ENCODE measurements at regions not wholly inside any gene's neighbourhood (a gene's known extent, or its start where the extent isn't known, plus 50 kb on each side); places are given as distances from the start of the nearest gene placed in this dataset.

GRCh38 chr7:25759748-25760147, 392.2 kb upstream of the NFE2L3 start:
- intact Hi-C loops (cut with DNase I), result no loop called here
- ATAC-seq, result no peak
- DNase-seq (ENCODE audit: missing footprints), result no peak

- intact Hi-C loops (cut with DNase I), result no loop called here
- no peak for ATAC-seq
- DNase-seq (ENCODE audit: missing footprints), result no peak
Observed at GRCh38 chr7:25762511-25763462, 389.2 kb upstream of the NFE2L3 start.

DNA sequence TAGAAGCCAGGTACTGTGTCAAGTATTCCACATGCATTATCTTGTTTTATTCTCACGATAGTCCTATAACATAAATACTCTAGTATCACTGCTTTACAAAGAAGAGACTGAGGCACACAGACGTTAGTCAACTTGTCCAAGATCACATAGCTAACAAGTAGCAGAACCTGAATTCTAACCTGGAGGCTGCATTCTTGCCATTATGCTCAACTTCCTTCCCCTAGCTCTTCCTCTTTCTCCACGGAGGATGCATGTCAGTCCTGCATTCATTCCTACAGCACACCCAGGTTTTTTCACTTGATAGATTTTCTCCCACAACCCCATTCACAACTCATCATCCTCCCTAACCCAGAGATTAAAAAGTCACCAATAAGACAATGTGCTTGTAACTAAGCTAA, 388.5 kb upstream of the NFE2L3 start:
- no peak for ATAC-seq
- intact Hi-C loops (cut with DNase I), result no loop called here
- DNase-seq (ENCODE audit: missing footprints), result no peak

DNA sequence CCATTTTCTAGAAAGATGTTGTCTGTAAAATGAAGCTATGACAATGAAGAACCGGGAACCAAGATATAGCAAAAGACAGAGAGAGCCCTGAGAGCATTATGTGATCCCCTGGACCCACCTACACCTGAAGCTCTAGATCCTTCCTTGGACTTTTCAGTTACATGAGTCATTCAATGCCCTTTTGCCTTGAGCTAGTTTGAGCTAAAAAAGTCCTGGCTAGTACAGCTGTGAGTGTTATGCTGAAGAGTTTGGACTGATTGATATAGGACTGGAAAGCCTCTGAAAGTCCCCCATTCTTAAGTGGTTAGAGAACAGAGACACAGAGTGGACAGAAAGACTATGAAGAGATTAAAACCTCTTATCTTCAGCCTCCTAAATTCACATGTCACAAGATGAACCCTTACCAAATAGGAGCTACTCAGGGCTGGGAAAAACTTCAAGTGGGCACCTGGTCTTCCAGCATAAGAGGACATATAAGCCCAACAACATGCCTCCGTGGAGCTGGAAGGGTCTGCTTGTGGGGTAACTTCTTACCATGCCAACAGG, 386.8 kb upstream of the NFE2L3 start:
- intact Hi-C loops (cut with DNase I), result no loop called here
- DNase-seq (ENCODE audit: missing footprints) (no peak), ATAC-seq (no peak)

DNA sequence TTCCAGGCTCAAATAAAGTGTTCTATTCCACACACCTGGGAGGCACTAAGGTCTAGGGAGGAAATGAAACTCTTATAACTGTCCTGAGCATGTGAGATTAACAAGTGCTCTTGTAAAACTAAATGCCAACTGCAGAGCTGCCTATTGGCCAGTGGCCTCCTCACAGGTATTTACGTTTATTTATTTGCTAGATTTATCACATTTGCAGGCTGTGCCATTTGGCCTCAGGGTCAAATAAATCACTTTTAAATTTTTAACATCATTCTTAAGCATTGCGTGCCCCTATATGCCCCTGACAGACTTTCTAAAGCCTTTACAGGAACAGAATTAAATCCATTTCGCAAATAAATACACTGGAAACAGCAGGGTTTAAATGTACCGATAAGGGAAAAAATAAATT, 381.8 kb upstream of the NFE2L3 start:
- no peak for DNase-seq (ENCODE audit: missing footprints)
- intact Hi-C loops (cut with DNase I), result no loop called here
- ATAC-seq, result no peak

- ATAC-seq (no peak), DNase-seq (ENCODE audit: missing footprints) (no peak)
- intact Hi-C loops (cut with DNase I), result no loop called here
Observed at GRCh38 chr7:25770670-25771069, 381.3 kb upstream of the NFE2L3 start.

DNA sequence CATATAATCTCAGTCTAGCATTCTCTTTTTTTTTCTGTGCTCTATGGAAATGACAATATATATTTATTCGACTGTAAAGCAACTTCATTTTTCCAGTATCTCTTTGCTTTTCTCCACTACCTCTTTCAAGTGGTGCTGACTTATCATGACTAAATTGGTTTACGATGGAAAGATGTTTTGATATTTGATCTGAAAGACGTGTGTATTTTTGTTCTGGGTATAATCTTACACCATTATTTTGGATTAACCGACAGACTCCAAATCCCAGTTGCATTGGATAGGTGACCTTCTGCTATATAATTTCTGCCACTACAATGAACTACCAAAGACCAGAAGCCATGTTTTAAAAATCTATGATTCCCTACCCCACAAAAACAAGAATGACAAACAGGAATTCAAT, 380.5 kb upstream of the NFE2L3 start:
- intact Hi-C loops (cut with DNase I), result no loop called here
- no peak for DNase-seq (ENCODE audit: missing footprints)
- ATAC-seq, result no peak

DNA sequence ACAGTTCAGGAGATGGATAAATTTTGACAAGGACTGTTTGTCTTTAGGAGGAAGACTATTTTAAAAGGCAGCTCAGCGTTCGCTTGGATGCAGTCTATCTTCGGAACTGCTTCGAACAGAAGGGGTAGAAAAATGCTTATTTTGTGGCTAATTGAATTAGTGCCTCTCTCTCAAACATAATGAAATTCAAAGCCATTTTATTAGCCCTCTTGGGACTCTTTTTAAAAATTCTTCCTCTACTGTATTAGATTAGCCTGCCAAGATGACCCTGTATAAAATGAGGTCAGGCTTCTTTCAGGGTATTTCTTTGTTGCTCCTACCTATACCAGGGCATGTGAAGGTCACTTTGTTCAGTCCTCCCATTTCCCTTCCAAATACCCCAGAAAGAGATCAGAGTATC, 379.2 kb upstream of the NFE2L3 start:
- ATAC-seq (no peak), DNase-seq (ENCODE audit: missing footprints) (no peak)
- intact Hi-C loops (cut with DNase I), result no loop called here

- ATAC-seq, result no peak
Observed at GRCh38 chr7:25774675-25775074, 377.3 kb upstream of the NFE2L3 start.

DNA sequence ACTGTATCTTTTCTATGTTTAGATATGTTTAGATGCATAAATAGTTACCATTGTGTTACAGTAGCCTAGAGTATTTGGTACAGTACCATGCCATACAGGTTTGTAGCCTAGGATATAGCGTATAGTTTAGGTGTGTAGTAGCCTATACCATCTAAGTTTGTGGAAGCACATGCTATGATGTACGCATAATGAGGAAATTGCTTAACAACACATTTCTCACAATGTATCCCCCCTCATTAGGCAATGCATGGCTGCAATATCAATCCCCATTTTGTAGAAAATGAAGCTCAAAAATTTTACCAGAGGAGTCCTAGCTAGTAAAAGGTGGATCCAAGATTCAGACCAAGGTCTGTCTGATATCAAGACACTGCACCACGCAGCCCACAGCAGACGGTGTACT, 376.4 kb upstream of the NFE2L3 start:
- ATAC-seq, result peak; percentile 1
- intact Hi-C loops (cut with DNase I), result no loop called here
- DNase-seq (ENCODE audit: missing footprints), result no peak

More at GRCh38 chr7:25774675-25775074, 377.3 kb upstream of the NFE2L3 start:
- intact Hi-C loops (cut with DNase I), result no loop called here
- no peak for DNase-seq (ENCODE audit: missing footprints)

DNA sequence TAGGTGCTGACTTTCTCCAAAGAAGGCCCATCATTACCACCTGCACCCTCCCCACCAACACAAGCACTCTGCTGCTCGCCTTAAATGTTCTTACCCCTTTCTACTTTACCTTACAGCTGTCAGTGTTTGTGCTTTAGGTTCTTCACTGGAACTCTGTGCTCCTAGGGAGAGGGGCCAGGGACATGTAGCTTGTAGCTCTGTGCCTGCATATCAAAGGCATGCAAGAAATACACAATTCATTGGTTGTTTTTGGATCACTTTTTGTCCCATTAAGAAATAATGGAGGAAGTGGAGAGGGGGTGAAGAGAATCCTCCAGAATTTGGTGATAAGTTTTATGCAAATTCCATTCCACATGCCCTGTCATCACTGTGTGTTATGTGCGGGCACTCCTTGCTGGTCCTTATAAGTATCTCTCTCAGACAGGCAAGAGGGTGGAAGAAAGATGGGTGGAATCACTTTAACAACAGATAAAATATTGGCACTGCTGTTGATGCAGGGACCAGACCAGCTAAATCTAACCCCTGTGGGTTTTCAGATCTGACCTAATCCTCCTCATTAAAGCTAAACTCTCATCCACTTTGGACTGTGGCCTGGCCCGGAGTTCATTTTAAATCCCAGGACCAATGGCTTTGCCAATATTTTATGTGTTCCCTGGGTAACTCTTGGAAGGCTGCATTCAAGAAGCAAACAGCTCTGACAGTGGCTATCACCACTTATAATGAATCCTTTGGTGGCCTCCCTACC, 375.8 kb upstream of the NFE2L3 start:
- intact Hi-C loops (cut with DNase I), result no loop called here
- no peak for DNase-seq (ENCODE audit: missing footprints)
- ATAC-seq, result peak; percentile 92

DNA sequence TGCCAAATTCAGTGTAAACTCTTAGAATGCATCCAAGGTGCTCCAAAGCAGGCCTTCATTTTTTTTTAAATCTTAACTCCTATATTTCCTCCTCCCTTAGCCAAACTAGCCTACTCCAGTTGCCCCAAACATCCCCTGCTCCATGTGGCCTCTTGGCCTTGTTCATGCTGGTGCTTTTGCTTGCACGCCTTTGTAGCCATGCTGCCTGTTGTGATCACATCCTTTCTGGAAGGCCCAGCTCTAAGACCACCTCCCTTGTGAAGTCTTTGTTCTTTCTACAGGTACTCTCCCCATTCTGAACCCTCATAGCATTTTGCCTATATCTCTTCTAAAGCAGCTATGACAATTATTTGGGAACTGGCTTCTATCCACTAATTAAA, 375.3 kb upstream of the NFE2L3 start:
- intact Hi-C loops (cut with DNase I), result no loop called here
- peak; percentile 37 for ATAC-seq
- no peak for DNase-seq (ENCODE audit: missing footprints)

DNA sequence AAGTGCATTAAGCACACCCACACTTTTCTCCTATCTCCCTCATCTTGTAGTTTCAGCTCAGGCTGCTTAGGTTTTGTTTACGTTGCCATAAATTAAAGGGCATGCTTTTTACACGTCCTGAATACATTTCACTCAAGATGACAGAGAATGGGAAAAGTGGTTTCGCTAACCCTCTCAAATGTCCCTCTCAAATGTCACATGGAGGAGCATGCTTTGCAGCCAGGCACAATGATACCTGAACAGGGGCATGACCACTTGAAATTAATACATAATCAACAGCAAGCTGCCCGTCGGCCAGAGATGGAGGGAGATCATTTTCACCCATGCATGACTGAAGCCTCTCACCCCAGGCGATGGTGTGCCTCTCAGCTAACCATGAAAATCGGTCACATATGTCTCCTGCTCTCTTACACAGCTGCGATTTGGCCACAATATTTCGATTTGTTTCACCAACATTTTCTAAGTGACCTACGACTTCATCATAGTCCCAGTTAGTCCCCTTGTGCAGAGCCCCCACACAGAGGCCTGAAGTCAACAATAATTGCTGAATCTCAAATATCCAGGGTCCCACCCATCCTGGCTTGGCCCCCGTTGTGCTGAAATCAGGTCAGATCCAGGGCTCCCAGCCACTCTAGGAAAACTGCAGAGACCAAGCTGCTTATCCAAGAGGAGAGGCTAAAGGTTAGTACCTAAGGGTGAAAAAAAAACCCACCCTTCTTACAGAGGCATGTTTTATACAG, 373.9 kb upstream of the NFE2L3 start:
- intact Hi-C loops (cut with DNase I), result no loop called here
- no peak for DNase-seq (ENCODE audit: missing footprints)
- ATAC-seq, result no peak

DNA sequence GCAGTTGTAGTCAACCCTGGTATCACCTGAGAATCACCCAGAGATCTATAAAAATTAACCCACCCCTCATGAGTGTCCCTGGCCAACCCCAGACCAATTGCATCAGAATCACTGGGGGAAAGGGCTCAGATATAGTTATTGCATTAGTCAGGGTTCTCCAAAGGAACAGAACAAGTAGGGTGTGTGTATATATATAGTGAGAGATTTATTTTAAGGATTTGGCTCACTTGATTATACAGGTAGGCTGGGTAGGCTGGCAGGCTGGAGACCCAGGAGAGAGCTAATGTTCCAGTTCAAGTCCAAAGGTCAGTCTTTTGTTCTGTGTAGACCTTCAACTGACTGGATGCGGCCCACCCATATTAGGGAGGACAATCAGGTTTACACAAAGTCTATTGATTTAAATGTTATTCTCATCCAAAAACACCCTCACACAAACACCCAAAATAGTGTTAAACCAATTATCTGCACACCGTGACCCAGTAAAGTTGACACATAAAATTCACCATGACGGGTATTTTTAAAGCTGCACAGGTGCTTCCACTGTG, 372.9 kb upstream of the NFE2L3 start:
- intact Hi-C loops (cut with DNase I), result no loop called here
- ATAC-seq, result no peak
- no peak for DNase-seq (ENCODE audit: missing footprints)

DNA sequence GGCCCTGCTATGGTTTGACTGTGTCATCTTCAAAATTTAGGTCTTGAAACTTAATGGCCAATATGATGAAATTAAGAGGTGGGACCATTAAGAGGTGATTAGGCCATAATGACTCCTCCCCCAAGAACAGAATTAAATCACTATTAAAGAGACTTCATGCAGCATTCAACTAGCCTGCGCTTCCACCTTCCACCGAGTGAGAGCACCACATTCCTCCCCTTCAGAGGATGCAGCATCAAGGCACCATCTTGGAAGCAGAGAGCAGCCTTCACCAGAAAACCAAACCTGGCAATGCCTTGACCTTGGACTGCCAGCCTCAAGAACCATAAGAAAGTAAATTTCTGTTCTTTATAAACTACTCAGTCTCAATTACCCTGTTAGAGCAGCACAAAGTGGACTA, 371.1 kb upstream of the NFE2L3 start:
- intact Hi-C loops (cut with DNase I), result no loop called here
- DNase-seq (ENCODE audit: missing footprints) (no peak), ATAC-seq (no peak)

DNA sequence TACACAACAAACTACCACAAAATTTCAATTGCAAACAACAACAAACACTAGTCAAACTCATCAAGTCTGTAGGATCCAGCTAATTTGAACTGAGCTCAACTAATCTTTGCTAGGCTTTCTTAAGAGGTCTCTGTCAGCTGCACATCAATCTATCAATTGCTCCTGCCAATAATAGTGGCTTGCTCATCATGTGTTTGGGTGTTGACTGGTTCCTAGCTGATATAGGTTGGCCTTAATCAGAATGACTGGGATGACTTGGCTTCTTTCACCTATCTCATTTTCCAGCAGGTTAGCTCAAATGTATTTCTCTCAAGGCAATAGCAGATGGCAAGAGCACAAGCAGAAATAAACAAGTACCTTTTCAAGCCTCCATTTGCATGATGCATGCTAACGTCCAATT, 370.3 kb upstream of the NFE2L3 start:
- no peak for DNase-seq (ENCODE audit: missing footprints)
- intact Hi-C loops (cut with DNase I), result no loop called here
- no peak for ATAC-seq

DNA sequence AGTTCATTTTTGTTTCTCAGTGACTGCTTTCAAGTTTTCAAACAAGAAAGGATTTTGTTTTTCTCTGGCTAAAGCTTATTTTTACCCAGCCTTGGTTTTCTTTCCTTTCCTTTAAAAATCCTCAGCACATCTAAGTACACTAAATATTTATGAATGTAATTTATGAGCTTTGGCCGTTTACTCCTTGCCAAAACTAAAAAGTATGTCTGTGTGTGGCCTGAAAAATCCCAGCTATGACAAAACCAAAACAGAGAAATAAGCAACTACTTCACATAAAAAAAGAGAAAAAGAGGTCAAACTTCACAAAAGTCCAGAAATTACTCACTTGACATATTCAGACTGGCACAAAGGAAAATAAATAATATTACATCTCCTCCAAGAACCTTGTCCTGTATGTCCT, 365.1 kb upstream of the NFE2L3 start:
- intact Hi-C loops (cut with DNase I), result no loop called here
- no peak for ATAC-seq
- no peak for DNase-seq (ENCODE audit: missing footprints)

DNA sequence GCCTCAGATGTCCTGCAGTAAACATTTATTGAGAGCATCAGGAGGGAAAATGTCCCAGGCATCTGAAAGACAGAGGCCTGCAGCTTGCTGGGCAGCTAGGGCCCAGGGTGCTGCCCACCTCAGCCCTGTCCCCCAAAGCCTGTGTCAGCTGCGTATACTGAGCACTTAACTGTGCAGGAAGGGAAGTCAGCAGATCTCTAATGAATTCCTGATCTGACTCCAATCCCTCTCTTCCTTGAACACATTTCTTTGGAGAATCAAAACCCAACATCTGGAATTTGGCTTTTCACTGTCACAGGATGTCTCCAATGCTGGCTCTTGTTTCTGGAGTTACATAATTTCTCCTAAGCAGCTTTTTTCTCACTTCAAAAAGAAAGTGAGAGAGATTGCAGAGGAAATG, 364.7 kb upstream of the NFE2L3 start:
- ATAC-seq, result peak; percentile 78
- intact Hi-C loops (cut with DNase I), result no loop called here
- DNase-seq (ENCODE audit: missing footprints), result no peak

DNA sequence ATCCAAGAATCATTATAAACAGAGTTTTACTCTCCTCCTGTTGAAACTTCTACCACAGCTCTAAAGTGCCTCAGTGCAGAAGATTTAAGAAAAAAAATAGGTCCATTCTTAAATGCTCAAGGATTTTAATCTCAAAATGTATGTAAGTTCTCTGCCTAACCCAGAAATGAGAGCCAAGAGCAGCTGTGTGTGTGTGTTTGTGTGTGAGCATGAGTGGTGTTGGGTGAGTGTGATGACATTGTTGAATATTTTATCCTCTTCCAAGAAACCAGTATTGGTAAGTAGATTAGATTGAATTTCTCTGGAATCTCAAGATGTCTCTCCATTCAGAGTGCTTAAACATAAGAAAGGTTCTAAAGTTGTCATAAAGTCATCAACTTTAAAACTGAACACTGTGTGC, 363.6 kb upstream of the NFE2L3 start:
- intact Hi-C loops (cut with DNase I), result no loop called here
- DNase-seq (ENCODE audit: missing footprints) (no peak), ATAC-seq (no peak)

All from Right ventricle myocardium inferior (tissue), 1 donor.